Loucy (cell line): ENCODE measurements at regions not wholly inside any gene's neighbourhood (a gene's known extent, or its start where the extent isn't known, plus 50 kb on each side); places are given as distances from the start of the nearest gene placed in this dataset.

Experiments used
- EZH2phosphoT487 ChIP-seq: fragments of 200-600 bp; IDR thresholded peaks from 2 replicates; pipeline ENCODE4 v1.6.1; 2018; ENCODE audit warnings: antibody characterized with exemption, mild to moderate bottlenecking, moderate library complexity, borderline replicate concordance
- TF ChIP-seq, protein P1 (sequence below): fragments of 200-600 bp; sonication (generic); conservative IDR thresholded peaks from 2 replicates; pipeline ENCODE4 v1.5.1; 2014; ENCODE audit warnings: mild to moderate bottlenecking, antibody characterized with exemption, low read length

DNA sequence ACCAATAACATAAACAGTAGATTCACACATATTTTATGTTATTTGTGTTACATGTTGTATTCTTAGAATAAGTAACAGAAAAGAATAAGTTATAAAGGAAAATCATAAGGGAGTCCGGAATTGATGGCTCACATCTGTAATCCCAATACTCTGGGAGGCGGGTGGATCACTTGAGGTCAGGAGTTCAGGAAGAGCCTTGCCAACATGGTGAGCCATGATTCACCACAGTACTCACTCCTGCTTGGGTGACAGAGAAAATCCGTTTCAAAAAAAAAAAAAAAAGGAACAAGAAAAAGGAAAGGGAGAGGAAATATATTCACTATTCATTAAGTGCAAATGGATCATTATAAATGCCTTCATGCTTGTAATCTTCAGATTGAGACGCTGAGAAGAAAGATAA, 533.3 kb upstream of the CDH9 start:
- TF ChIP-seq, protein P1, sequence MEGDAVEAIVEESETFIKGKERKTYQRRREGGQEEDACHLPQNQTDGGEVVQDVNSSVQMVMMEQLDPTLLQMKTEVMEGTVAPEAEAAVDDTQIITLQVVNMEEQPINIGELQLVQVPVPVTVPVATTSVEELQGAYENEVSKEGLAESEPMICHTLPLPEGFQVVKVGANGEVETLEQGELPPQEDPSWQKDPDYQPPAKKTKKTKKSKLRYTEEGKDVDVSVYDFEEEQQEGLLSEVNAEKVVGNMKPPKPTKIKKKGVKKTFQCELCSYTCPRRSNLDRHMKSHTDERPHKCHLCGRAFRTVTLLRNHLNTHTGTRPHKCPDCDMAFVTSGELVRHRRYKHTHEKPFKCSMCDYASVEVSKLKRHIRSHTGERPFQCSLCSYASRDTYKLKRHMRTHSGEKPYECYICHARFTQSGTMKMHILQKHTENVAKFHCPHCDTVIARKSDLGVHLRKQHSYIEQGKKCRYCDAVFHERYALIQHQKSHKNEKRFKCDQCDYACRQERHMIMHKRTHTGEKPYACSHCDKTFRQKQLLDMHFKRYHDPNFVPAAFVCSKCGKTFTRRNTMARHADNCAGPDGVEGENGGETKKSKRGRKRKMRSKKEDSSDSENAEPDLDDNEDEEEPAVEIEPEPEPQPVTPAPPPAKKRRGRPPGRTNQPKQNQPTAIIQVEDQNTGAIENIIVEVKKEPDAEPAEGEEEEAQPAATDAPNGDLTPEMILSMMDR, result no peak
- no peak for TF ChIP-seq EZH2phosphoT487
